Immature natural killer cell (primary cell): ENCODE measurements at regions not wholly inside any gene's neighbourhood (a gene's known extent, or its start where the extent isn't known, plus 50 kb on each side); places are given as distances from the start of the nearest gene placed in this dataset.

Experiments
- DNase-seq, 3 donors: peaks; one replicate each; pipeline ENCODE4 v3.0.0; 2022; ENCODE audit warnings: mixed read lengths in 1 of 3
- H3K27ac Mint-ChIP-seq, 6 donors: one replicate each; pipeline ENCODE4 v1.8.0; 2020; ENCODE audit warnings: mixed read lengths in 6 of 6, mild to moderate bottlenecking in 5 of 6, inconsistent platforms in 4 of 6, moderate library complexity in 3 of 6
- H3K27me3 Mint-ChIP-seq, 3 donors: one replicate each; pipeline ENCODE4 v1.8.0; 2020 to 2021; ENCODE audit warnings: low read depth in 3 of 3, mild to moderate bottlenecking in 3 of 3, mixed read lengths in 3 of 3, moderate library complexity in 3 of 3, inconsistent platforms in 1 of 3
- H3K36me3 Mint-ChIP-seq, 3 donors: one replicate each; pipeline ENCODE4 v1.8.0; 2020; ENCODE audit warnings: mixed read lengths in 3 of 3, inconsistent platforms in 2 of 3, mild to moderate bottlenecking in 2 of 3
- H3K4me1 Mint-ChIP-seq, 2 donors: one replicate each; pipeline ENCODE4 v1.8.0; 2020; ENCODE audit warnings: inconsistent platforms in 2 of 2, mild to moderate bottlenecking in 2 of 2, mixed read lengths in 2 of 2, moderate library complexity in 1 of 2
- H3K4me3 Mint-ChIP-seq, 5 donors: one replicate each; pipeline ENCODE4 v1.8.0; 2020; ENCODE audit warnings: mild to moderate bottlenecking in 5 of 5, mixed read lengths in 5 of 5, inconsistent platforms in 3 of 5, moderate library complexity in 3 of 5
- H3K9me3 Mint-ChIP-seq, 6 donors: one replicate each; pipeline ENCODE4 v1.8.0; 2020; ENCODE audit warnings: mild to moderate bottlenecking in 6 of 6, mixed read lengths in 6 of 6, inconsistent platforms in 4 of 6, moderate library complexity in 3 of 6

DNA sequence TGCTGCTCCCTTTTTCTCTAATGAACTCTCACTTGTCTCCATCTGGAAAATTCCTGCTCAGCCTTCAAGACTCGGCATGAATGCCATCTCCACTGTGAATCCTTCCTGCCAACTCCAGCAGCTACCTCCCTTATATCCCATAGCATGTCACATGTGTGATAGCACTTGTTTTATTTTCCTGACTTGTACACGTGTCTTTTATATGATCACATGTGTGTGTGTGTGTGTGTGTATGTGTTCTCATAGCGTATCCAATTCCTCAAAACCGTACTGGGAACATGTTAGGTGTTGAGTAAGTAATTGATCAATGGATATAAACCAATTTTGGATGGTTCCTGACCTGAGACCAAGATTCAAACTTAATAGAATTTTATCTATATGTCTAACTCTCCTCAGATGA is 1107.7 kb downstream of the GALC start:
- peaks cover 0 to 4% (median 2%) of the 10 kb centered on the region in 3 donors for H3K27me3 Mint-ChIP-seq
- no peak overlapping the region for H3K4me3 Mint-ChIP-seq
- no peak overlapping the region for H3K27ac Mint-ChIP-seq
- H3K36me3 Mint-ChIP-seq, result no peaks in the 10 kb centered on the region
- H3K4me1 Mint-ChIP-seq, result no peaks in the 10 kb centered on the region
- peaks cover 4 to 26% (median 8%) of the 10 kb centered on the region in 6 donors for H3K9me3 Mint-ChIP-seq
- no peak for DNase-seq

DNA sequence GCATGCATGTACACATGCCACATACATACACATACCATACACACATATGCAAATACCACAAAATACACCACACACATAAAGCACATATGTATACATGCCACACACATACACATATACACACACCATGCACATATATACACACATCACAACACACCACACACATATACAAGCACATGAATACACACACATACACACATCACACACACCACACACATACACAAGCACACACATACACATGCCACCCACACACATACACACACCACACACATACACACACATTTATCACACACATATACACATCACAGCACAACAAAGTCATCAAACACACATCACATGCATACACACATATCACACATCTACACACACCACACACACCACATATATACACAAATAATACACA is 1108.5 kb downstream of the GALC start:
- no peaks in the 10 kb centered on the region for H3K4me1 Mint-ChIP-seq
- no peaks in the 10 kb centered on the region for H3K36me3 Mint-ChIP-seq
- H3K27me3 Mint-ChIP-seq, result peaks cover 0 to 4% (median 2%) of the 10 kb centered on the region in 3 donors
- no peak for DNase-seq
- H3K4me3 Mint-ChIP-seq, result no peak overlapping the region
- H3K27ac Mint-ChIP-seq, result no peak overlapping the region
- H3K9me3 Mint-ChIP-seq, result peaks cover 0 to 23% (median 7%) of the 10 kb centered on the region in 6 donors

DNA sequence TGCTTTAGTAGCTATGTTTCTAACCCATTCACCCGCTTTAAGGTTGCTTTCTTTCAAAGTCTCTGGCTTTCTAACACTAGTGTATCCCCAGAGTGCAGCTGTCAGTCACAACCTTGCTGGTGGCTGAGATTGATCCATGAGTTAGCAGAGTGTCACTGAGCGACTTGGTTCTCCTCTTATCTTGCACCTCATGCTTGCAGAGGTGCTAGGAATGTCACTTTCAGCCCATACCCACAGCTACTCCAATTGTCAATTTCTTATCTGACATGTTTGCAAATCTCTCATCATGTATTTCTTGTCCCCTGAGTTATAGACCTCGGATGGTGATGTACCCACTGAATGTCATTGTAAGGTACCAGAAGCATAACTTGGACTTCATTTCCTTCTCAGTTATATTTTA is 1110.2 kb downstream of the GALC start:
- peaks cover 0 to 4% (median 2%) of the 10 kb centered on the region in 3 donors for H3K27me3 Mint-ChIP-seq
- no peak overlapping the region for H3K4me3 Mint-ChIP-seq
- no peak for DNase-seq
- H3K36me3 Mint-ChIP-seq, result no peaks in the 10 kb centered on the region
- H3K4me1 Mint-ChIP-seq, result no peaks in the 10 kb centered on the region
- peaks cover 0 to 24% (median 7%) of the 10 kb centered on the region in 6 donors for H3K9me3 Mint-ChIP-seq
- H3K27ac Mint-ChIP-seq, result no peak overlapping the region

DNA sequence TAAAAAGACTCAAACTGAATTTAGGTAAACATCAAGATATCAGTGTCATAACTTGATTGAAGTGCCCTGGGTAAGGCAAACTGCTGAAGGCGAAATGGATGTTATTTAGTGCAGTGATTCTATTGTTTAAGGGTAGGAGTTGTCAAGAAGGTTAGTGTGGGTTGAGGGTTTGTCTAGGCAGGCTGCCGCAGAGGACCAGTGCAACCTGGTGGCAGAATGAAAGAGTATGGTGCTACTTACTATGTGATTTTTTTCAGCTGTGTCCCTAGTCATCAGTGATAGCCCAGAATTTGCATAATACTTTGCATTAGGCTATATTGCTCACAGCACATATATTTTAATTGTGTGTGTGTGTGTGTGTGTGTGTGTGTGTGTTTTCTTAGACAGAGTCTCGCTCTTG is 1127.0 kb downstream of the GALC start:
- no peak for DNase-seq

DNA sequence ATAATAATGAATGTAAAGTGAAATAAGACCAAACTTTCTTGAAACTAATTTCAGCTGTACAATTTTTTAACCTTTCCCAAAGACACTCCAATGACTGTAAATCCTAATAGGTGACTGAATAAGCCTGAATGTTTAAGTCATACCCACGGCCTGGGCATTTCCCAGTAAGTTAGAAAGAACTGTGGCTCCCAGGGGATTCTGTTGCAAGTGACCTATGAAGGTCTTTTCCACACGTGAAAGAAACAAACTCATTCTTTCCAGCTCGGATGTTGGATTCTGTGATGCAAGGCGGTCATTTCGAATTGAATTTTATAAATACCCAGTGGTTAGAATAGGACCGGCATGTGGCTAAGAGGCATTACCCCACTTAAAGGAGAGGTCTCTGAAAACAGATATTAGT is 1134.4 kb downstream of the GALC start:
- no peak overlapping the region for H3K4me3 Mint-ChIP-seq

More for the DNA sequence above, 1127.0 kb downstream of the GALC start:
- Mint-ChIP-seq H3K27me3 (no peaks in the 10 kb centered on the region), H3K4me1 (no peaks in the 10 kb centered on the region), H3K27ac (no peak overlapping the region), H3K36me3 (no peaks in the 10 kb centered on the region), H3K4me3 (no peak overlapping the region), H3K9me3 (peaks cover 2 to 14% (median 6%) of the 10 kb centered on the region in 6 donors)

DNA sequence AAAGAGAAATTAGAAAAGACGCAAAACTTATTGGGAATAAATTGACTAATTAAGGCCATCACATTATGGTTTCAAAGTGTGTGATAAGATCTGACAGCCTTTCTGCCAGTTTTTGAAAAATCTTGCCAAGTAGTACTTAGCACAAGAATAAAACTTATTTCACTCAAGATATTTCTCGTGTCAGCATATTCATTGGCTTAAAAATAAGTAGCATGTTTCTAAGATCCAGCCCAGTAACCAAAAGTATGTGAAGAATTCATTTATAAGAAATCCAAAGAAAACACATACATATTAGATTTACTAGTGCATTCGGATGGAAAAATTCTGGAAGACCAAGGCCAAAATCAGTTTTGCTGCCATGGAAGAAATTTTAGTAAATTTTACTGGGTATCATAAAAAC is 1135.0 kb downstream of the GALC start:
- DNase-seq, result no peak
- H3K36me3 Mint-ChIP-seq, result peaks cover 0 to 3% (median 0%) of the 10 kb centered on the region in 3 donors
- no peaks in the 10 kb centered on the region for H3K4me1 Mint-ChIP-seq
- no peak overlapping the region for H3K27ac Mint-ChIP-seq
- H3K27me3 Mint-ChIP-seq, result peaks cover 0 to 1% (median 0%) of the 10 kb centered on the region in 3 donors
- no peak overlapping the region for H3K4me3 Mint-ChIP-seq
- peaks cover 10 to 37% (median 15%) of the 10 kb centered on the region in 6 donors for H3K9me3 Mint-ChIP-seq

More for the DNA sequence above, 1134.4 kb downstream of the GALC start:
- Mint-ChIP-seq H3K9me3 (peaks cover 6 to 32% (median 11%) of the 10 kb centered on the region in 6 donors), H3K27ac (no peak overlapping the region), H3K4me1 (no peaks in the 10 kb centered on the region), H3K36me3 (no peaks in the 10 kb centered on the region), H3K27me3 (peaks cover 0 to 1% (median 0%) of the 10 kb centered on the region in 3 donors)
- DNase-seq, result no peak

DNA sequence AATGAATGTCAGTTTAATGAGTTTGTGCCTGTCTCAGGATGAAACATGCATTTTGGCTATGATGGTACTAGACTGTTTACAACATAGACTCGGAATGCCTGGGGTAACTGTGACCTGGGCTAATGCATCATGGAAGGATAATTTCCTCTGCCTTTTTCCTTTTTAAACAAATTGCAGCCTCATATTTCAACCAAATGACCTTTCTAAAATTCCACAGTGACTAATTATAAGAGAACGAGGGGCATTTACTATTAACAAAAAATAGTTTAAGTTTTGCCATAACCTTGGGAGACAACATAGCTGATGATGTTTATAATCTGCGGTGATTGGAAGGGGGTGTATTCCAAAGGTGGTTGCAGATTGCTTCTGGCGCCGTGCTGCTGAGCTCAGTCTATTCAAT is 1140.5 kb downstream of the GALC start:
- H3K4me1 Mint-ChIP-seq, result no peaks in the 10 kb centered on the region
- H3K36me3 Mint-ChIP-seq, result peaks cover 0 to 3% (median 0%) of the 10 kb centered on the region in 3 donors
- peaks cover 0 to 2% (median 0%) of the 10 kb centered on the region in 3 donors for H3K27me3 Mint-ChIP-seq
- DNase-seq, result no peak
- H3K27ac Mint-ChIP-seq, result no peak overlapping the region
- peaks cover 8 to 32% (median 18%) of the 10 kb centered on the region in 6 donors for H3K9me3 Mint-ChIP-seq
- H3K4me3 Mint-ChIP-seq, result no peak overlapping the region

DNA sequence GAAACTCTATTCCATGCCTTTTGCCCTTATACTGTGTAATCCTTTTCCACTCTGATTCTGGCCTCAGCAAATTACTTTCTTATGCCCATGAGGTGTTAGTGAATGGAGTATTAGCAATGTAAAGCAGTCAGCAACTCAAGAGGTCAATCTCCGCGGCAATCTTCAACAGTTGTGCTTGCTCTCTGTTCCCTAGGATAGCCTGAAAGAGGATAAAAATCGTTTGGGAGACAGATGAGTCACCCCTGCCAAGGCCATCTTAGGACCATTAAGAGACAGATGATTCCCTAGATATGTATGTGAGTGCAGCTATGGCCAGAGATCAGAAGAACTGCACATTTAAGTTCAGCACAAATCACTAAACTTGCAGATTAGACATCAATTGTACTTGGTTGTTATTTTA is 1145.8 kb downstream of the GALC start:
- no peaks in the 10 kb centered on the region for H3K27me3 Mint-ChIP-seq
- no peak overlapping the region for H3K4me3 Mint-ChIP-seq
- H3K9me3 Mint-ChIP-seq, result peaks cover 0 to 30% (median 10%) of the 10 kb centered on the region in 6 donors

DNA sequence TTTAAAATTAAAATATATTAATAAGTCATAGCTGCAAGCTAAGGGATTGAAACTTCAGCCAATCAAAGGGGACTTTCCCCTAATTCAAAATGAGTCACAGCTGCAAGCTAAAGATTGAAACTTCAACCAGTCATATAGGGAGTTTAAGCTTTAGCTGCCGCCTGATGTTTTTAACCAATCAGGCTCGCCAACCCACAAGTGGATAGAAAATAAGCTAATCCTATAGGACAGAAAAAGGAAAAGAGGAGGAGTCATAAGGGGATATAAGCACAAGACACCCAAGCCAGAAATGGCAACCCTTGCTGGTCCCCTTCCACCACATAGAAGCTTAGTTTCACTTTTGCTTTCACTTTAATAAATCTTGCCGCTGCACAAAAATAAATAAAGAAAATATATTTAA is 1154.6 kb downstream of the GALC start:
- no peaks in the 10 kb centered on the region for H3K4me1 Mint-ChIP-seq
- no peaks in the 10 kb centered on the region for H3K36me3 Mint-ChIP-seq
- H3K9me3 Mint-ChIP-seq, result peaks cover 1 to 37% (median 7%) of the 10 kb centered on the region in 6 donors
- H3K4me3 Mint-ChIP-seq, result no peak overlapping the region
- no peaks in the 10 kb centered on the region for H3K27me3 Mint-ChIP-seq
- DNase-seq, result no peak
- H3K27ac Mint-ChIP-seq, result no peak overlapping the region

More for the DNA sequence above, 1145.8 kb downstream of the GALC start:
- H3K36me3 Mint-ChIP-seq, result no peaks in the 10 kb centered on the region
- no peak for DNase-seq
- no peak overlapping the region for H3K27ac Mint-ChIP-seq
- no peaks in the 10 kb centered on the region for H3K4me1 Mint-ChIP-seq

DNA sequence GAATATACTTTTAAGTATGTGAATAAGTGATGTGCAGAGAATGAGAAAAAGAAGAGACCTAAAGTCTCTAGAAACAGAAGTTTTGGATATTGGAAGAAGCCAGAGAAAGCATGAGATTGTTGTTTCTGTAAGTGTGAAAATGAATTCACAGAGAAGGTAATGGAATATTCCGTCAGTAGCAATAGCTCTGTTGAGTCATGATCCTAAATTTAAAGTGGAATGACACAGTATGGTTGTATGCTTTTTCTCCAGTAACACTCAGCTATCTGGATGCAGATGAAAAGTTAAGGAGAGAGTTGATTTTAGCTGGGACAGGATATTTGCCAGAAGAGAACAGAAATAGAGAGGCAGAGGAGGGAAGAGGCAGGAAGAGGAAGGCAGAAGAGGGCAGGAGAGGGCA is 1166.3 kb downstream of the GALC start:
- H3K27ac Mint-ChIP-seq, result no peak overlapping the region
- H3K4me3 Mint-ChIP-seq, result no peak overlapping the region
- peaks cover 0 to 2% (median 0%) of the 10 kb centered on the region in 3 donors for H3K27me3 Mint-ChIP-seq
- DNase-seq, result no peak
- peaks cover 0 to 6% (median 0%) of the 10 kb centered on the region in 3 donors for H3K36me3 Mint-ChIP-seq
- H3K9me3 Mint-ChIP-seq, result peaks cover 8 to 22% (median 13%) of the 10 kb centered on the region in 6 donors
- H3K4me1 Mint-ChIP-seq, result no peaks in the 10 kb centered on the region

DNA sequence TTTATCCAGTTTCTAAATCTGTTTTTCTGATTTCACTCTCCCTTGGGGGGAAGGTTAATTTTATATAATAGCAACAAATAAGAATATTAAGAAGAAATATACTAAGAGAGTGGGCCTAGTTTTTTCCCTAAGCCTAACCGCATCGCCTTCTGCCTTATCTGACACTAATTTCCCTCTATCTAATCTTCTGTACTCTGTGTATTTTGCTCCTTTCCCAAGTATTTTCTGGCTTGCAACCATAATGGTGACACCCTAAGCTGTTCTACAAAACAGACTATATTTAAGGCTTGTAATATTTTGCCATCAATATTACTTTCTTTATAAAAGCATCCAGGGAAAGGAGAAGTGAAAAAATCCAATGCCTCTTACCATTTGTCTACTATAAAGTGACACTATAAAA is 1168.8 kb downstream of the GALC start:
- Mint-ChIP-seq H3K27me3 (peaks cover 0 to 2% (median 0%) of the 10 kb centered on the region in 3 donors), H3K27ac (no peak overlapping the region), H3K4me1 (no peaks in the 10 kb centered on the region), H3K4me3 (no peak overlapping the region), H3K36me3 (peaks cover 0 to 6% (median 0%) of the 10 kb centered on the region in 3 donors), H3K9me3 (peaks cover 7 to 22% (median 13%) of the 10 kb centered on the region in 6 donors)
- no peak for DNase-seq

DNA sequence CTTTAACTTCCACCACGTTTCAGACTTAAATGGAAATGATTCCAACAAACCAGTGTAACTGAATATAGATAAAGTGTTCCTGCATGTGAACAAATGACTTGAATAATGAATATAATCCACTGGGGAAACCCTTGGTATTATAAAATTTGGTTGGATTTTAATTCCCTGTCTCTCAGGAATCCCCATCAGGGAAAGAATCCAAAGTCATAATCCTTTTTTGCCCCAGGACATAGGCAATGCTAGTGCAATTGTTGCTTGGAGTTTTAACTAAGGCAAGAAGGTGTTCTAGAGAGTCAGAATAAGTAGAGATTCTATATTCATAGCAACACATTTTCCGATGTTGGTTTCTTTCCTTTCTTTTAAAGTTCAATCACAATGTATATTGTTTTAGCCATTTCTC is 1169.4 kb downstream of the GALC start:
- H3K4me3 Mint-ChIP-seq, result no peak overlapping the region
- peaks cover 0 to 6% (median 0%) of the 10 kb centered on the region in 3 donors for H3K36me3 Mint-ChIP-seq
- H3K27ac Mint-ChIP-seq, result no peak overlapping the region
- H3K4me1 Mint-ChIP-seq, result no peaks in the 10 kb centered on the region
- peaks cover 0 to 2% (median 0%) of the 10 kb centered on the region in 3 donors for H3K27me3 Mint-ChIP-seq
- H3K9me3 Mint-ChIP-seq, result peaks cover 7 to 22% (median 13%) of the 10 kb centered on the region in 6 donors
- no peak for DNase-seq

DNA sequence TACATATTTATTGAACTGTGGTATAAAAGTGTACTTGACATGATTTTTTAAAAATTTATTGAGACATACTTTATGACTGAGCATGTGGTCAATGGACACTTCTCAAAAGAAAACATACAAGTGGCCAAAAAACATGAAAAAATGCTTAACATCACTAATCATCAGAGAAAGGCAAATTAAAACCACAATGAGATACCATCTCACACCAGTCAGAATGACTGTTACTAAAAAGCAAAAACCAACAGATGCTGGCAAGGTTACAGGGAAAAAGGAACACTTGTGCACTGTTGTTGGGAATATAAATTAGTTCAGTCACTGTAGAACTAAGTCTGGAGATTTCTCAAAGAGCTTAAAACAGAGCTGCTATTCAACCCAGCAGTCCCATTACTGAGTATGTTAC is 1177.6 kb downstream of the GALC start:
- Mint-ChIP-seq H3K4me3 (no peak overlapping the region), H3K27ac (no peak overlapping the region), H3K9me3 (peaks cover 16 to 56% (median 28%) of the 10 kb centered on the region in 6 donors), H3K36me3 (peaks cover 0 to 3% (median 0%) of the 10 kb centered on the region in 3 donors), H3K4me1 (no peaks in the 10 kb centered on the region), H3K27me3 (peaks cover 0 to 3% (median 2%) of the 10 kb centered on the region in 3 donors)
- DNase-seq, result no peak

DNA sequence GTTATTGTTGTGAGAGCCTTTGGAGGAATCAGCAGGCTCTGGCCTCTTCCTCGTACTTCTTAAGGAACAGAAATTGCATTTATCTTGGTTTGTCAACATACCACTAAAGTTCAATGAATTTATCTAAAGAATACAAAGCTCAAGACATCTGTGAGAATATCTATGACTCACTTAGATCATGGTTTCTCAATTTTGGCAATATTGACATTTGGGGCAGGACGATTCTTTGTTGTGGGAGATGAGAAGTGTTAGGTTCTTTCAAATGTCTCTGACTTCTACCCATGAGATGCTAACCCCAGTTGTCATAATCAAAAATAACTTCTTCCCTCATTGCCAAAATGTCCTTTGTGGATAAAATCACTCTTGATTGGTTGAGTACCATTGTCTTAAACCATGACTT is 1190.3 kb downstream of the GALC start:
- Mint-ChIP-seq H3K4me3 (no peak overlapping the region), H3K27ac (no peak overlapping the region), H3K4me1 (no peaks in the 10 kb centered on the region), H3K27me3 (no peaks in the 10 kb centered on the region), H3K36me3 (no peaks in the 10 kb centered on the region), H3K9me3 (peaks cover 2 to 20% (median 9%) of the 10 kb centered on the region in 6 donors)
- DNase-seq, result no peak

DNA sequence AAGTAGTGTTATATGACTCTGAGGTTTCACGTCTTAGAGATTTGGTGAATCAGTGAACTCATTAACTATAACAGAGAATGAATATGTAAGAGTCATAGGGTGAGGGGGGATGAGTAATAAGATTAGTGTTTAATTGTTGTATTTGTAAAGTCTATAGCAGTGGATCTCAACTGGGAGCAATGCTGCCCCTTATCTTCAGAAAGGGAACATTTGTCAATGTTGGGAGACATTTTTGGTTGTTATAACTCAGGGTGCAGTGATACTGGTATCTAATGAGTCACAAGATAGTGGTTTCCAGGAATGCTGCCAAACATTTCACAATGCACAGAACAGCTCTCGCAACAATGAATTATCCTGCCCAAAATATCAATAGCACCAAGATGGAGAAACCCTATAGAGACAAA is 1193.7 kb downstream of the GALC start:
- no peaks in the 10 kb centered on the region for H3K36me3 Mint-ChIP-seq
- no peak overlapping the region for H3K27ac Mint-ChIP-seq
- no peak for DNase-seq
- no peaks in the 10 kb centered on the region for H3K27me3 Mint-ChIP-seq
- H3K4me3 Mint-ChIP-seq, result no peak overlapping the region
- no peaks in the 10 kb centered on the region for H3K4me1 Mint-ChIP-seq
- peaks cover 0 to 30% (median 6%) of the 10 kb centered on the region in 6 donors for H3K9me3 Mint-ChIP-seq
